Stimulated activated naive B cell treated with anti-CD40 and anti-IgM and Interleukin-4, amounts not matched to agents 10 μg/mL and 1 μg/mL and 100 μg/mL, for 72 hours (primary cell): ENCODE measurements at regions not wholly inside any gene's neighbourhood (a gene's known extent, or its start where the extent isn't known, plus 50 kb on each side); places are given as distances from the start of the nearest gene placed in this dataset.
A peak's percentile ranks its signal among the peaks of the same experiment; 100 is the strongest.

Source experiments
- ATAC-seq, 2 donors: fragments of 150-1000 bp; cut with Tn5 transposase; replicated peaks; 2 replicates each; pipeline ENCODE4 v1.10.0; 2021; ENCODE audit warnings: moderate library complexity in 1 of 2
- DNase-seq: peaks from one replicate; pipeline ENCODE4 v3.0.0; 2021
- H3K27ac Mint-ChIP-seq: one replicate; pipeline ENCODE4 v1.8.0; 2022; ENCODE audit warnings: mild to moderate bottlenecking, mixed read lengths
- H3K27me3 Mint-ChIP-seq, 2 donors: one replicate each; pipeline ENCODE4 v1.8.0; 2022; ENCODE audit warnings: mixed read lengths in 2 of 2
- H3K36me3 Mint-ChIP-seq, 2 donors: one replicate each; pipeline ENCODE4 v1.8.0; 2022; ENCODE audit warnings: mixed read lengths in 2 of 2, mild to moderate bottlenecking in 1 of 2
- H3K4me1 Mint-ChIP-seq, 2 donors: one replicate each; pipeline ENCODE4 v1.8.0; 2022; ENCODE audit warnings: mixed read lengths in 2 of 2, mild to moderate bottlenecking in 1 of 2
- H3K4me3 Mint-ChIP-seq, 2 donors: one replicate each; pipeline ENCODE4 v1.8.0; 2022; ENCODE audit warnings: mild to moderate bottlenecking in 2 of 2, mixed read lengths in 2 of 2, moderate library complexity in 1 of 2
- H3K9me3 Mint-ChIP-seq, 2 donors: one replicate each; pipeline ENCODE4 v1.8.0; 2022; ENCODE audit warnings: mixed read lengths in 2 of 2, mild to moderate bottlenecking in 1 of 2

DNA sequence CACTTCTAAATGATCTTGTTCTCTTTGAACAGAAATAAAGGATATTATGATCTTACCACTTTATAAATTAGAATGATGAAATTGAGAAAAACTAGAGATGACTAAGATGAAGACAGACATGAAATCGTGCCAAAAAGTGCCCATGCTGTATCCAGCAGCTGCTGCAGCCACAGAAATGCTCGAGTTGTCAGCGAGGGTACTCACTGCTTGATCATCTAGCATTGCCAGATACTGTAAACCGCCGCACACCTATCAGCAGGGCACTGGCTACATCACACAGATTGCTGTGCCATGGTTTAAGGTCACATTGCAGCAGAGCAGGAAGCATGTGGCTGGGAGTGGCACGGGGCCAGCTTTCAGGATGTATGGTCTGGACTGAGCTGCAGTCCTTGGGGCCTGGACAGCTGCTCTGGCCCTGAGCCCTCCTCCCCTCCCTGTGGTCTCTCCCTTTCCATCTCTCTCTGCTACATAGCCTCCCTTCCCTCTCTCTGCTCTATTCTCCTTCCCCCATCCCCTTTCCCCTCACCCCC lies 51.0 kb upstream of the SEPTIN5 start:
- Mint-ChIP-seq H3K9me3 (no peaks in the 10 kb centered on the region), H3K27me3 (peaks cover 11 to 13% of the 10 kb centered on the region in 2 donors), H3K27ac (no peak overlapping the region), H3K36me3 (no peaks in the 10 kb centered on the region), H3K4me3 (no peak overlapping the region), H3K4me1 (peaks cover 0 to 2% of the 10 kb centered on the region in 2 donors)
- DNase-seq (no peak), ATAC-seq (peak; percentile 23 to 31)

DNA sequence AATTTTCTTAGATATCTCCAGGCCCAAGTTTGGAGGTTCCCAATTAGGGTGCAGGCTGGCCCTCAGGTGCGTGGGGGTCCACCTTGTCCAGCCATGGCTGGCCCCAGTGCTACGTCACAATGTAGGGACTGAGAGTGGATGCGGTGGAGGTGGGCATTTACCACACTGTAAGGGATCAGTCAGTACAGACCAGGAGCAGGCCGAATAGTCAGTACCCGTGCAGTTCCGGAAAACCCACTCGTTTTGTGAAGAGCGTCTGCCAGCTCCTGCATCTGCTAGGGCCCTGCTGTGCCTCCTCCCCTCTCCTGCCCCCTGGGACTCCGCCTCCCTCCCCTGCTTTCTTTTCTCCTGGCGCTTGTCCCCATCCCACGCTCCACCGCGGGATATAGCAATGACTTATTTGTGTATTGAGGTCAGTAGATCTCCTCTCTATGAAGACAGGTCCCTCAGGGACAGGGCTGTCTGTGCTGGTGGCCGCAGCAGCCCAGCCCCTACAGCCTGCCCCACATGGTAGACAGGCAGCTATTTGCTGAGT lies 50.4 kb upstream of the SEPTIN5 start:
- no peaks in the 10 kb centered on the region for H3K36me3 Mint-ChIP-seq
- no peaks in the 10 kb centered on the region for H3K9me3 Mint-ChIP-seq
- peaks cover 0 to 2% of the 10 kb centered on the region in 2 donors for H3K4me1 Mint-ChIP-seq
- no peak for ATAC-seq
- no peak overlapping the region for H3K4me3 Mint-ChIP-seq
- no peak for DNase-seq
- H3K27ac Mint-ChIP-seq: no peak overlapping the region
- peaks cover 11 to 13% of the 10 kb centered on the region in 2 donors for H3K27me3 Mint-ChIP-seq

DNA sequence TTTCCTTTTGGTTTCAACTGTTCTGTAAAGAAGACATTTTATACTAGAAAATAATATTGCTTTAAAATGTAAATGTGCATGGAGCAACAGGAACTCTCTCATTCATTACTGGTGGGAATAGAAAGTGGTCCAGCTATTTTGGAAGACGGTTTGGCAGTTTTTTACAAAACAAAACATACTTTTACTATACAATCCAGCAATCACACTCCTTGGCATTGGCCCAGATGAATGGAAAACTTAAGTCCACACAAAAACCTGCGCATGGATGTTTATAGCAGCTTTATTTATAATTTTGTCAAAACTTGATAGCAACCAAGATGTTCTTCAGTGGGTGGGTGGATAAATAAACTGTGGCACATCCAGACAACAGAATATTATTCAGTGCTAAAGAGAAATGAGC lies 49.9 kb upstream of the SEPTIN5 start:
- ATAC-seq: no peak
- DNase-seq: no peak
- H3K4me1 Mint-ChIP-seq: peaks cover 0 to 2% of the 10 kb centered on the region in 2 donors
- H3K27ac Mint-ChIP-seq: no peak overlapping the region
- H3K27me3 Mint-ChIP-seq: peaks cover 11 to 13% of the 10 kb centered on the region in 2 donors
- H3K36me3 Mint-ChIP-seq: no peaks in the 10 kb centered on the region
- no peaks in the 10 kb centered on the region for H3K9me3 Mint-ChIP-seq
- H3K4me3 Mint-ChIP-seq: no peak overlapping the region
